ENCODE measurements at regions not wholly inside any gene's neighbourhood (a gene's known extent, or its start where the extent isn't known, plus 50 kb on each side); places are given as distances from the start of the nearest gene placed in this dataset.

GRCh38 chr5:79901631-79902030 lies 89.4 kb downstream of the MTX3 start:
- TF ChIP-seq ZNF138 (CRISPR knock-in tag; IDR thresholded peaks at IDR 0.05; ENCODE audit: low read depth) = no peak
- no peak for TF ChIP-seq EP300 (IDR thresholded peaks at IDR 0.05; ENCODE audit: low read depth in 2 of 2, low read length in 2 of 2)
- TF ChIP-seq EP300 (CRISPR knock-in tag; IDR thresholded peaks at IDR 0.05; ENCODE audit: borderline replicate concordance) = no peak
- no peak for TF ChIP-seq JUNB (CRISPR knock-in tag; IDR thresholded peaks at IDR 0.05; ENCODE audit: borderline replicate concordance)
- no peak for TF ChIP-seq ZNF367 (CRISPR knock-in tag; IDR thresholded peaks at IDR 0.05; ENCODE audit: borderline replicate concordance)
- no peak for TF ChIP-seq POLR2A (IDR thresholded peaks at IDR 0.05; ENCODE audit: insufficient read depth in 1 of 2, low read depth in 2 of 2, low read length in 2 of 2)
- TF ChIP-seq RARG (CRISPR knock-in tag; IDR thresholded peaks at IDR 0.05; ENCODE audit: low read depth) = no peak
- TF ChIP-seq ZNF484 (CRISPR knock-in tag; IDR thresholded peaks at IDR 0.05; ENCODE audit: borderline replicate concordance, low read depth) = no peak
- no peak for TF ChIP-seq HMGXB4 (CRISPR knock-in tag; IDR thresholded peaks at IDR 0.05; ENCODE audit: borderline replicate concordance in 1 of 2, low read depth in 1 of 2)
- TF ChIP-seq ZNF644 (CRISPR knock-in tag; IDR thresholded peaks at IDR 0.05; ENCODE audit: low read depth) = no peak
- TF ChIP-seq TCF7 (IDR thresholded peaks at IDR 0.05; ENCODE audit: low read depth) = no peak
- TF ChIP-seq MEIS1 (CRISPR knock-in tag; IDR thresholded peaks at IDR 0.05; ENCODE audit: borderline replicate concordance) = no peak
- TF ChIP-seq SIN3A (IDR thresholded peaks at IDR 0.05; ENCODE audit: borderline replicate concordance, low read depth, low read length) = no peak
- TF ChIP-seq BHLHE40 (IDR thresholded peaks at IDR 0.05; ENCODE audit: low read length) = no peak
